ENCODE measurements at regions not wholly inside any gene's neighbourhood (a gene's known extent, or its start where the extent isn't known, plus 50 kb on each side); places are given as distances from the start of the nearest gene placed in this dataset.

- no peak for TF ChIP-seq ZBTB4 (CRISPR knock-in tag; IDR thresholded peaks at IDR 0.05; ENCODE audit: borderline replicate concordance)
Measured at GRCh38 chr2:21515903-21516302, 392.1 kb downstream of the TDRD15 start (continued).

- Histone ChIP-seq H3K9me3 (ENCODE audit: low read length) (no peaks in the 10 kb centered on the region), H3K9ac (ENCODE audit: insufficient read depth, low read depth, low read length) (no peak overlapping the region), H3K79me2 (ENCODE audit: insufficient read depth, low read length) (no peaks in the 10 kb centered on the region), H3K36me3 (replicated peaks in 1 of 2; ENCODE audit: control insufficient read depth in 1 of 2, insufficient read depth in 2 of 2, low read length in 2 of 2) (no peaks in the 10 kb centered on the region), H2AFZ (ENCODE audit: low read length) (no peak overlapping the region), H3K27me3 (ENCODE audit: control insufficient read depth in 1 of 2, insufficient read depth in 2 of 2, low read length in 2 of 2) (no peaks in the 10 kb centered on the region), H3K27ac (ENCODE audit: extremely low read length, insufficient read depth, low read length) (no peak overlapping the region), H3K4me1 (ENCODE audit: insufficient read depth, low read length) (no peaks in the 10 kb centered on the region), H4K20me1 (ENCODE audit: insufficient read depth, low read length) (no peaks in the 10 kb centered on the region), H3K4me2 (ENCODE audit: low read depth, low read length) (no peak overlapping the region), H3K4me3 (replicated peaks in 1 of 3; ENCODE audit: insufficient read depth in 1 of 3, low read depth in 2 of 3, low read length in 3 of 3) (no peak overlapping the region)
- intact Hi-C loops (cut with micrococcal nuclease; ENCODE audit: unreplicated experiment) (no loop called here), in situ Hi-C loops (cut with HindIII; ENCODE audit: extremely low pct_ligation_motif_present, low pct_unique_long_range_greater_than_20kb) (no loop called here)
- ChIA-PET POLR2A (no interaction called here), CTCF (ENCODE audit: low intra/inter-chr PET ratio, low total read pairs) (no interaction called here)
- 0% methylated on average over 1 of the region's 1 CpG for WGBS (ENCODE audit: low lambda C conversion rate)
- TF ChIP-seq ZSCAN29 (CRISPR knock-in tag; conservative IDR thresholded peaks at IDR 0.05) (no peak), NR1H2 (CRISPR knock-in tag; IDR thresholded peaks at IDR 0.05; ENCODE audit: borderline replicate concordance, low read depth) (no peak), MAFF (IDR thresholded peaks at IDR 0.05; ENCODE audit: low read depth, low read length) (no peak), TEAD3 (CRISPR knock-in tag; optimal IDR thresholded peaks at IDR 0.05; ENCODE audit: borderline replicate concordance) (no peak), ZIK1 (CRISPR knock-in tag; IDR thresholded peaks at IDR 0.05; ENCODE audit: borderline replicate concordance, low read depth) (no peak), ZNF350 (CRISPR knock-in tag; IDR thresholded peaks at IDR 0.05; ENCODE audit: borderline replicate concordance, low read depth) (no peak), MXD1 (CRISPR knock-in tag; IDR thresholded peaks at IDR 0.05) (no peak), HNRNPL (IDR thresholded peaks at IDR 0.05; ENCODE audit: low read depth, low read length) (no peak), ZNF33A (CRISPR knock-in tag; IDR thresholded peaks at IDR 0.05; ENCODE audit: borderline replicate concordance) (no peak), ZNF121 (CRISPR knock-in tag; IDR thresholded peaks at IDR 0.05) (no peak), MBNL3 (CRISPR knock-in tag; conservative IDR thresholded peaks at IDR 0.05) (no peak)
- ATAC-seq (no peak), FAIRE-seq (no peak), DNase-seq (ENCODE audit: low spot score) (no peak)
- no TSS peak for BruUV-seq (replicated peaks)
Measured at GRCh38 chr2:21519412-21519811, 395.6 kb downstream of the TDRD15 start.

Measured in HepG2 (cell line).